ENCODE measurements at regions not wholly inside any gene's neighbourhood (a gene's known extent, or its start where the extent isn't known, plus 50 kb on each side); places are given as distances from the start of the nearest gene placed in this dataset.

GRCh38 chr2:156663757-156664409 is 227.7 kb downstream of the GPD2 start:
- H3K4me3 ChIP-seq (replicated peaks in 1 of 3; ENCODE audit: insufficient read depth in 1 of 3, low read depth in 1 of 3, low read length in 3 of 3) = no peak overlapping the region
- no peaks in the 10 kb centered on the region for H3K4me1 ChIP-seq (ENCODE audit: control insufficient read depth, extremely low read depth, insufficient read depth, low read length)
- no peaks in the 10 kb centered on the region for H3K9me3 ChIP-seq (replicated peaks; ENCODE audit: control insufficient read depth, insufficient read depth, low read length)
- DNase-seq (ENCODE audit: low read depth, low spot score) = no peak
- intact Hi-C loops (cut with micrococcal nuclease) (no loop called here), dilution Hi-C loops (cut with MboI; ENCODE audit: extremely low pct_ligation_motif_present, low sequenced_read_pairs) (no loop called here)
- H3K9me1 ChIP-seq (replicated peaks; ENCODE audit: control insufficient read depth, extremely low read depth, insufficient read depth, low read length) = no peaks in the 10 kb centered on the region
- H4K20me1 ChIP-seq (replicated peaks; ENCODE audit: control insufficient read depth, extremely low read depth, insufficient read depth, low read length) = no peaks in the 10 kb centered on the region
- no peaks in the 10 kb centered on the region for H3K27me3 ChIP-seq (ENCODE audit: control insufficient read depth in 2 of 2, insufficient read depth in 2 of 2, low read length in 2 of 2)
- no peak overlapping the region for H3K9ac ChIP-seq (replicated peaks; ENCODE audit: extremely low read depth, insufficient read depth, low read length)
- no peak overlapping the region for H3K4me2 ChIP-seq (ENCODE audit: insufficient read depth, low read length)
- H2AFZ ChIP-seq (ENCODE audit: low read depth, low read length) = no peak overlapping the region
- no TSS peak for BruUV-seq (replicated peaks)
- no peak overlapping the region for H3K27ac ChIP-seq (ENCODE audit: insufficient read depth, low read depth, low read length)
- CTCF ChIA-PET = interaction anchor here (0.7 to 1.2 kb wide), 4 partner anchors 11 to 1287 kb away, joined by 3 read pairs; no protein-coding TSS in a partner anchor
- FAIRE-seq = no peak
- POLR2A ChIA-PET = no interaction called here
- TF ChIP-seq JUN (IDR thresholded peaks at IDR 0.05; ENCODE audit: borderline replicate concordance, insufficient read depth, insufficient read length, low read depth) (no peak), POLR2A (IDR thresholded peaks at IDR 0.05; ENCODE audit: low read depth, low read length) (no peak)
- H3K36me3 ChIP-seq (ENCODE audit: control insufficient read depth in 2 of 2, extremely low read depth in 1 of 2, insufficient read depth in 2 of 2, low read length in 2 of 2) = no peaks in the 10 kb centered on the region
- no peaks in the 10 kb centered on the region for H3K79me2 ChIP-seq (ENCODE audit: control insufficient read depth, insufficient read depth, low read length)

- CTCF ChIA-PET = no interaction called here
- FAIRE-seq = no peak
- intact Hi-C loops (cut with micrococcal nuclease) = no loop called here
Measured at GRCh38 chr2:156666130-156666785, 230.1 kb downstream of the GPD2 start.

More at GRCh38 chr2:156666130-156666785, 230.1 kb downstream of the GPD2 start:
- no peak overlapping the region for H3K4me2 ChIP-seq (ENCODE audit: insufficient read depth, low read length)
- BruUV-seq (replicated peaks) = no TSS peak
- H3K9ac ChIP-seq (replicated peaks; ENCODE audit: extremely low read depth, insufficient read depth, low read length) = no peak overlapping the region
- H3K27me3 ChIP-seq (ENCODE audit: control insufficient read depth in 2 of 2, insufficient read depth in 2 of 2, low read length in 2 of 2) = no peaks in the 10 kb centered on the region
- no peak overlapping the region for H3K4me3 ChIP-seq (replicated peaks in 1 of 3; ENCODE audit: insufficient read depth in 1 of 3, low read depth in 1 of 3, low read length in 3 of 3)
- POLR2A ChIA-PET = no interaction called here
- no peaks in the 10 kb centered on the region for H3K4me1 ChIP-seq (ENCODE audit: control insufficient read depth, extremely low read depth, insufficient read depth, low read length)
- TF ChIP-seq MYC (IDR thresholded peaks at IDR 0.05; ENCODE audit: low read depth, low read length) (no peak), EZH2 (IDR thresholded peaks at IDR 0.05; ENCODE audit: borderline replicate concordance, low read depth, low read length, severe bottlenecking) (no peak), POLR2AphosphoS5 (IDR thresholded peaks at IDR 0.05; ENCODE audit: insufficient read depth, low read depth, low read length) (no peak), JUN (IDR thresholded peaks at IDR 0.05; ENCODE audit: borderline replicate concordance, insufficient read depth, insufficient read length, low read depth) (no peak), FOS (IDR thresholded peaks at IDR 0.05; ENCODE audit: borderline replicate concordance, insufficient read depth, low read length) (no peak), GATA2 (IDR thresholded peaks at IDR 0.05; ENCODE audit: insufficient read depth, insufficient read length, low read depth, low read length) (no peak), MAX (IDR thresholded peaks at IDR 0.05; ENCODE audit: insufficient read depth, insufficient read length) (no peak), POLR2A (IDR thresholded peaks at IDR 0.05; ENCODE audit: low read depth, low read length) (no peak), CTCF (IDR thresholded peaks at IDR 0.05; ENCODE audit: extremely low read depth in 1 of 2, insufficient read depth in 1 of 2, low read depth in 1 of 2, low read length in 2 of 2) (no peak)
- H4K20me1 ChIP-seq (replicated peaks; ENCODE audit: control insufficient read depth, extremely low read depth, insufficient read depth, low read length) = no peaks in the 10 kb centered on the region
- DNase-seq (ENCODE audit: low read depth, low spot score) = no peak
- H3K79me2 ChIP-seq (ENCODE audit: control insufficient read depth, insufficient read depth, low read length) = no peaks in the 10 kb centered on the region
- H3K9me1 ChIP-seq (replicated peaks; ENCODE audit: control insufficient read depth, extremely low read depth, insufficient read depth, low read length) = no peaks in the 10 kb centered on the region
- no peaks in the 10 kb centered on the region for H3K36me3 ChIP-seq (ENCODE audit: control insufficient read depth in 2 of 2, extremely low read depth in 1 of 2, insufficient read depth in 2 of 2, low read length in 2 of 2)
- H3K9me3 ChIP-seq (replicated peaks; ENCODE audit: control insufficient read depth, insufficient read depth, low read length) = no peaks in the 10 kb centered on the region
- no peak overlapping the region for H3K27ac ChIP-seq (ENCODE audit: insufficient read depth, low read depth, low read length)
- dilution Hi-C loops (cut with MboI; ENCODE audit: extremely low pct_ligation_motif_present, low sequenced_read_pairs) = no loop called here
- H2AFZ ChIP-seq (ENCODE audit: low read depth, low read length) = no peak overlapping the region

Measured in endothelial cell of umbilical vein (primary cell).